ENCODE measurements at regions not wholly inside any gene's neighbourhood (a gene's known extent, or its start where the extent isn't known, plus 50 kb on each side); places are given as distances from the start of the nearest gene placed in this dataset.

DNA sequence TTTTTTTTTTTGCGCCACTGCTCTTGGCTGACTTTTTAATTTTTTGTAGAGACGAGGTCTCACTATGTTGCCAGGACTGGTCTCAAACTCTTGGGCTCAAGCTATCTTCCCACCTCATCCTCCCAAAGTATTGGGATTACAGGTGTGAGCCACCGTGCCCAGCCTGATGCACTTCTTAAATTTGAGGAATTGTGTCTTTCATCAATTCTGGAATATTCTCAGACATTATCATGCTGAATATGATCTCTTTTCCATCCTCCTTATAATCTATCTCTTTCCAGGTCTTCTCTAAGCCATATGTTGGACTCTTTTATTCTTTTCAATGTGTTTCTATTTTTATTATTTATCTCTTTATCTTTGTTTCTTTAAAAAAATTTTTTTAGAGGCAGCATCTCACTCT, 196.2 kb upstream of the IER5L start:
- peaks cover 20% of the 10 kb centered on the region for H3K9me3 ChIP-seq (ENCODE audit: insufficient read depth, low read length)
- H3K4me3 ChIP-seq (ENCODE audit: insufficient read length, low read depth): no peak overlapping the region
- TF ChIP-seq SUZ12 (IDR thresholded peaks at IDR 0.05; ENCODE audit: extremely low read depth, insufficient read depth, insufficient read length): no peak
- no peak for TF ChIP-seq ZNF274 (IDR thresholded peaks at IDR 0.05; ENCODE audit: low read depth, low read length)
- TF ChIP-seq YY1 (IDR thresholded peaks at IDR 0.05; ENCODE audit: insufficient read depth, insufficient read length): no peak
- no peaks in the 10 kb centered on the region for H3K36me3 ChIP-seq (ENCODE audit: insufficient read depth, insufficient read length, low read length)
- H3K4me1 ChIP-seq (ENCODE audit: insufficient read depth, insufficient read length): no peaks in the 10 kb centered on the region
- H3K27me3 ChIP-seq (ENCODE audit: insufficient read depth, insufficient read length): no peaks in the 10 kb centered on the region
- no peak for DNase-seq (ENCODE audit: low read depth, low spot score)
- no peak overlapping the region for H3K9ac ChIP-seq (ENCODE audit: insufficient read length, low read depth)

DNA sequence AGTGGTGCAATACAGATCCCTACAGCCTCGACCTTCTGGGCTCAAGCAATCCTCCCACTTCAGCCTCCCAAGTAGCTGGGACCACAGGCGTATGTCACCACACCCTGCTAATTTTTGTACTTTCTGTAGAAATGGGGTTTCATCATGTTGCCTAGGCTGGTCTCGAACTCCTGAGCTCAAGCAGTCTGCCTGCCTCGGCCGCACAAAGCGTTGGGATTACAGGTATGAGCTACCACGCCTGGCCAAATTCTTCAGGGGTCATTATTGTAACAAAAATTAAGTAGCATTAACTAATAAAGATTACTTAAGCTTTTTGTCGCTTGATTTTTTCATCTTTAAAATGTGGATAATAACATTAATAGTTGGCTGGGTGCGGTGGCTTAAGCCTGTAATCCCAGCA, 195.3 kb upstream of the IER5L start:
- DNase-seq (ENCODE audit: low read depth, low spot score): no peak
- H3K4me3 ChIP-seq (ENCODE audit: insufficient read length, low read depth): no peak overlapping the region
- H3K9ac ChIP-seq (ENCODE audit: insufficient read length, low read depth): no peak overlapping the region
- TF ChIP-seq SUZ12 (IDR thresholded peaks at IDR 0.05; ENCODE audit: extremely low read depth, insufficient read depth, insufficient read length): no peak
- no peak for TF ChIP-seq ZNF274 (IDR thresholded peaks at IDR 0.05; ENCODE audit: low read depth, low read length)
- no peak for TF ChIP-seq YY1 (IDR thresholded peaks at IDR 0.05; ENCODE audit: insufficient read depth, insufficient read length)
- no peaks in the 10 kb centered on the region for H3K4me1 ChIP-seq (ENCODE audit: insufficient read depth, insufficient read length)
- H3K36me3 ChIP-seq (ENCODE audit: insufficient read depth, insufficient read length, low read length): no peaks in the 10 kb centered on the region
- H3K9me3 ChIP-seq (ENCODE audit: insufficient read depth, low read length): peaks cover 21% of the 10 kb centered on the region
- H3K27me3 ChIP-seq (ENCODE audit: insufficient read depth, insufficient read length): no peaks in the 10 kb centered on the region

DNA sequence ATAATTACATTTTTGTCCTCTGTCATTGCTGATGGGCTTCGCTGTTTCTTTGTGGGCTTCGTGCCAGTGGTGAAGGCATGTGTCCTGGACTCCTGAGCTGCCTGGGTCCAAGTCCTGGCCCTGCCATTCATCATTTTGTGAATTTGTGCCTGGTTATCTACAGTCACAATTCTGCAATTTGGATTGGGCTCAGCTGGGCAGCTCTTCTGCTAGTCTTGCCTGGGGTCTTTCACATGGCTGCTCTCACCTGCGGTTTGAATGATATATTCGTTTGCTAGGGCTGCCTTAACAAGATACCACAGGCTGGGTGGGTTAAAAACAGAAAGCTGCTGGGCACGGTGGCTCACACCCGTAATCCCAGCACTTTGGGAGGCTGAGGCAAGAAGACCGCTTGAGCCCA, 192.7 kb upstream of the IER5L start:
- H3K27me3 ChIP-seq (ENCODE audit: insufficient read depth, insufficient read length): no peaks in the 10 kb centered on the region
- H3K36me3 ChIP-seq (ENCODE audit: insufficient read depth, insufficient read length, low read length): no peaks in the 10 kb centered on the region
- H3K9me3 ChIP-seq (ENCODE audit: insufficient read depth, low read length): peaks cover 21% of the 10 kb centered on the region
- TF ChIP-seq ZNF274 (IDR thresholded peaks at IDR 0.05; ENCODE audit: low read depth, low read length): no peak
- TF ChIP-seq YY1 (IDR thresholded peaks at IDR 0.05; ENCODE audit: insufficient read depth, insufficient read length): no peak
- TF ChIP-seq SUZ12 (IDR thresholded peaks at IDR 0.05; ENCODE audit: extremely low read depth, insufficient read depth, insufficient read length): no peak
- no peak overlapping the region for H3K9ac ChIP-seq (ENCODE audit: insufficient read length, low read depth)
- no peak overlapping the region for H3K4me3 ChIP-seq (ENCODE audit: insufficient read length, low read depth)
- no peak for DNase-seq (ENCODE audit: low read depth, low spot score)
- H3K4me1 ChIP-seq (ENCODE audit: insufficient read depth, insufficient read length): no peaks in the 10 kb centered on the region

GRCh38 chr9:129368444-129368978, 190.4 kb upstream of the IER5L start:
- H3K27me3 ChIP-seq (ENCODE audit: insufficient read depth, insufficient read length): no peaks in the 10 kb centered on the region
- H3K4me1 ChIP-seq (ENCODE audit: insufficient read depth, insufficient read length): no peaks in the 10 kb centered on the region
- TF ChIP-seq YY1 (IDR thresholded peaks at IDR 0.05; ENCODE audit: insufficient read depth, insufficient read length) (no peak), SUZ12 (IDR thresholded peaks at IDR 0.05; ENCODE audit: extremely low read depth, insufficient read depth, insufficient read length) (no peak), ZNF274 (IDR thresholded peaks at IDR 0.05; ENCODE audit: low read depth, low read length) (no peak)
- peaks cover 21% of the 10 kb centered on the region for H3K9me3 ChIP-seq (ENCODE audit: insufficient read depth, low read length)
- H3K4me3 ChIP-seq (ENCODE audit: insufficient read length, low read depth): no peak overlapping the region
- no peaks in the 10 kb centered on the region for H3K36me3 ChIP-seq (ENCODE audit: insufficient read depth, insufficient read length, low read length)
- no peak for DNase-seq (ENCODE audit: low read depth, low spot score)
- no peak overlapping the region for H3K9ac ChIP-seq (ENCODE audit: insufficient read length, low read depth)

DNA sequence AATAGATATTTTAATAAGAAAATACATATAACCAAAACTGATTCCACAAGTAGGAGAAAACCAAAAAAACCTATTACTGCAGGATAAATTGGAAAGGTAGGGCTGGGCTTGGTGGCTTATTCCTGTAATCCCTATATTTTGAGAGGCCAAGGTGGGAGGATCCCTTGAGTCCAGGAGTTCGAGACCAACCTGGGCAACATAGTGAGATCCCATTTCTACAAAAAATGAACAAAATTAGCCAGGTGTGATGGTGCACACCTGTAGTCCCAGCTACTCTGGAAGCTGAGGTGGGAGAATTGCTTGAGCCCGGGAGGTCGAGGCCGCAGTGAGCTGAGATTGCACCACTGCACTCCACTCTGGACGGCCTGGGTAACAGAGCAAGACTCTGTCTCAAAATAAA, 189.2 kb upstream of the IER5L start:
- Histone ChIP-seq H3K27me3 (ENCODE audit: insufficient read depth, insufficient read length) (no peaks in the 10 kb centered on the region), H3K9ac (ENCODE audit: insufficient read length, low read depth) (no peak overlapping the region), H3K36me3 (ENCODE audit: insufficient read depth, insufficient read length, low read length) (no peaks in the 10 kb centered on the region), H3K4me3 (ENCODE audit: insufficient read length, low read depth) (no peak overlapping the region), H3K9me3 (ENCODE audit: insufficient read depth, low read length) (peaks cover 21% of the 10 kb centered on the region), H3K4me1 (ENCODE audit: insufficient read depth, insufficient read length) (no peaks in the 10 kb centered on the region)
- TF ChIP-seq YY1 (IDR thresholded peaks at IDR 0.05; ENCODE audit: insufficient read depth, insufficient read length): no peak
- no peak for TF ChIP-seq ZNF274 (IDR thresholded peaks at IDR 0.05; ENCODE audit: low read depth, low read length)
- no peak for TF ChIP-seq SUZ12 (IDR thresholded peaks at IDR 0.05; ENCODE audit: extremely low read depth, insufficient read depth, insufficient read length)
- DNase-seq (ENCODE audit: low read depth, low spot score): no peak

GRCh38 chr9:129365196-129365595, 187.1 kb upstream of the IER5L start:
- H3K4me1 ChIP-seq (ENCODE audit: insufficient read depth, insufficient read length): peaks cover 4% of the 10 kb centered on the region
- no peak for TF ChIP-seq YY1 (IDR thresholded peaks at IDR 0.05; ENCODE audit: insufficient read depth, insufficient read length)
- no peak for TF ChIP-seq ZNF274 (IDR thresholded peaks at IDR 0.05; ENCODE audit: low read depth, low read length)
- TF ChIP-seq SUZ12 (IDR thresholded peaks at IDR 0.05; ENCODE audit: extremely low read depth, insufficient read depth, insufficient read length): no peak
- H3K27me3 ChIP-seq (ENCODE audit: insufficient read depth, insufficient read length): no peaks in the 10 kb centered on the region
- no peak for DNase-seq (ENCODE audit: low read depth, low spot score)
- H3K4me3 ChIP-seq (ENCODE audit: insufficient read length, low read depth): no peak overlapping the region
- H3K36me3 ChIP-seq (ENCODE audit: insufficient read depth, insufficient read length, low read length): no peaks in the 10 kb centered on the region
- H3K9me3 ChIP-seq (ENCODE audit: insufficient read depth, low read length): peaks cover 11% of the 10 kb centered on the region; the same call in 1 of the 2 replicates
- H3K9ac ChIP-seq (ENCODE audit: insufficient read length, low read depth): no peak overlapping the region

DNA sequence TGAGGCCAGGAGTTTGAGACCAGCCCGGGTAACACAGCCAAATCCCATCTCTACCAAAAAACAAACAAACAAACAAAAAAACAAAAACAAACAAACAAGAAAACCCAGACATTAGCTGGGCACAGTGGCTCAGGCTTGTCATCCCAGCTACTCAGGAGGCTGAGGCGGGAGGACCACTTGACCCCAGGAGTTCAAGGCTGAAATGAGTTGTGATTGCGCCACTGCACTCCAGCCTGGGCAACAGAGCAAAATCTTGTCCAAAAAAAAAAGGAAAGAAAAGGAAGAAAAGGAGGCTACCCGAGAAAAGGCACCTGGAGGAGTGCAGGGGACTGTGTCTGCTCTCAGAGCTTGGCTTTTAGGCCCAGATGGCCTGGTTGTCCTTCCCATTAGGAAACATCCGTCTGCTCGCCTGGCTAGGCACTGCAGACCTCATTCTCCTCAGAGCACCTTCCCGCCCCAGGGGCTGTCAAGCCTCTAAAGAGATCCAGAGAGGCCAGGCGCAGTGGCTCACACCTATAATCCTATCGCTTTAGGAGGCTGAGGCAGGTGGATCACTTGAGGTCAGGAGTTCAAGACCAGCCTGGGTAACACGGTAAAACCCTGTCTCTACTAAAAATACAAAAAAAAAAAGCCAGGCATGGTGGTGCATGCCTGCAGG, 185.3 kb upstream of the IER5L start:
- H3K36me3 ChIP-seq (ENCODE audit: insufficient read depth, insufficient read length, low read length): no peaks in the 10 kb centered on the region
- no peaks in the 10 kb centered on the region for H3K9me3 ChIP-seq (ENCODE audit: insufficient read depth, low read length)
- DNase-seq (ENCODE audit: low read depth, low spot score): no peak
- no peak for TF ChIP-seq SUZ12 (IDR thresholded peaks at IDR 0.05; ENCODE audit: extremely low read depth, insufficient read depth, insufficient read length)
- no peak for TF ChIP-seq ZNF274 (IDR thresholded peaks at IDR 0.05; ENCODE audit: low read depth, low read length)
- no peak for TF ChIP-seq YY1 (IDR thresholded peaks at IDR 0.05; ENCODE audit: insufficient read depth, insufficient read length)
- peaks cover 10% of the 10 kb centered on the region for H3K4me1 ChIP-seq (ENCODE audit: insufficient read depth, insufficient read length)
- H3K27me3 ChIP-seq (ENCODE audit: insufficient read depth, insufficient read length): no peaks in the 10 kb centered on the region
- H3K4me3 ChIP-seq (ENCODE audit: insufficient read length, low read depth): no peak overlapping the region
- no peak overlapping the region for H3K9ac ChIP-seq (ENCODE audit: insufficient read length, low read depth)
